ENCODE measurements at regions not wholly inside any gene's neighbourhood (a gene's known extent, or its start where the extent isn't known, plus 50 kb on each side); places are given as distances from the start of the nearest gene placed in this dataset.

DNA sequence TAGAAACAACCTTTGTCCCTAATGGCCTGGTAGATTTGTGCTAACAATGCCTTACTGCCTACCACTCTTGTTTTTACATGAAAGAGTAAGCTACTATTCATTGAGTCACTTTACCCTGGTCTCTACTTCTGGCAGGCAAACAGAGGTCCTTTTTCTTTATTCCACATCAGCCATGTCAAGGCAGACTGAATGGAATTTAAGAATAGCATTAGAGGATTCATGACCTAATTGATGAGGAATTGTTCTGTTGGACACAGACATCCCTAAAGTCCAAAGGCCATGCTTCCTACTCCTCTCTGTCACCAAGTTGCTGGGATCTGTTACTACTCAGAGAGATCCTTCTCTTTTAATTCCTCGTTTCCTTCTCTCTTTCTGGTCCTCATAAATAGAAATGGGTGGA, 229.1 kb upstream of the ZP4 start:
- ATAC-seq = no peak
- no peak for DNase-seq
- Histone ChIP-seq H3K27me3 (no peaks in the 10 kb centered on the region), H3K4me1 (no peaks in the 10 kb centered on the region), H3K4me3 (no peak overlapping the region), H3K9me3 (peaks cover 0 to 3% (median 0%) of the 10 kb centered on the region in 11 donors), H3K36me3 (no peaks in the 10 kb centered on the region), H3K27ac (no peak overlapping the region)
- 35 to 44% methylated on average over 1 of the region's 1 CpG for WGBS, 2 donors
- TF ChIP-seq, protein P1, sequence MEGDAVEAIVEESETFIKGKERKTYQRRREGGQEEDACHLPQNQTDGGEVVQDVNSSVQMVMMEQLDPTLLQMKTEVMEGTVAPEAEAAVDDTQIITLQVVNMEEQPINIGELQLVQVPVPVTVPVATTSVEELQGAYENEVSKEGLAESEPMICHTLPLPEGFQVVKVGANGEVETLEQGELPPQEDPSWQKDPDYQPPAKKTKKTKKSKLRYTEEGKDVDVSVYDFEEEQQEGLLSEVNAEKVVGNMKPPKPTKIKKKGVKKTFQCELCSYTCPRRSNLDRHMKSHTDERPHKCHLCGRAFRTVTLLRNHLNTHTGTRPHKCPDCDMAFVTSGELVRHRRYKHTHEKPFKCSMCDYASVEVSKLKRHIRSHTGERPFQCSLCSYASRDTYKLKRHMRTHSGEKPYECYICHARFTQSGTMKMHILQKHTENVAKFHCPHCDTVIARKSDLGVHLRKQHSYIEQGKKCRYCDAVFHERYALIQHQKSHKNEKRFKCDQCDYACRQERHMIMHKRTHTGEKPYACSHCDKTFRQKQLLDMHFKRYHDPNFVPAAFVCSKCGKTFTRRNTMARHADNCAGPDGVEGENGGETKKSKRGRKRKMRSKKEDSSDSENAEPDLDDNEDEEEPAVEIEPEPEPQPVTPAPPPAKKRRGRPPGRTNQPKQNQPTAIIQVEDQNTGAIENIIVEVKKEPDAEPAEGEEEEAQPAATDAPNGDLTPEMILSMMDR (IDR thresholded peaks at IDR 0.05) = no peak
- intact Hi-C loops (cut with DNase I) = no loop called here

GRCh38 chr1:238119060-238119459, 228.3 kb upstream of the ZP4 start:
- intact Hi-C loops (cut with DNase I) = no loop called here
- H3K4me3 ChIP-seq = no peak overlapping the region
- no peaks in the 10 kb centered on the region for H3K27me3 ChIP-seq
- no peaks in the 10 kb centered on the region for H3K36me3 ChIP-seq
- ATAC-seq (no peak), DNase-seq (no peak)
- 49 to 53% methylated on average over 4 of the region's 4 CpGs for WGBS, 2 donors
- H3K27ac ChIP-seq = no peak overlapping the region
- no peaks in the 10 kb centered on the region for H3K4me1 ChIP-seq
- H3K9me3 ChIP-seq = peaks cover 0 to 3% (median 0%) of the 10 kb centered on the region in 11 donors
- TF ChIP-seq, protein P1 (IDR thresholded peaks at IDR 0.05) = no peak

- H3K4me3 ChIP-seq = no peak overlapping the region
- H3K27me3 ChIP-seq = no peaks in the 10 kb centered on the region
- DNase-seq = no peak
- no peak overlapping the region for H3K27ac ChIP-seq
- no peaks in the 10 kb centered on the region for H3K4me1 ChIP-seq
- intact Hi-C loops (cut with DNase I) = no loop called here
- no peak for ATAC-seq
- no peaks in the 10 kb centered on the region for H3K36me3 ChIP-seq
- no peaks in the 10 kb centered on the region for H3K9me3 ChIP-seq
- 63 to 72% methylated on average over 3 of the region's 3 CpGs for WGBS, 2 donors
- TF ChIP-seq, protein P1 (IDR thresholded peaks at IDR 0.05) = no peak
Observed at GRCh38 chr1:238115852-238116251, 225.1 kb upstream of the ZP4 start.

- Histone ChIP-seq H3K4me3 (no peak overlapping the region), H3K4me1 (no peaks in the 10 kb centered on the region), H3K27ac (no peak overlapping the region), H3K36me3 (no peaks in the 10 kb centered on the region), H3K27me3 (no peaks in the 10 kb centered on the region), H3K9me3 (no peaks in the 10 kb centered on the region)
- TF ChIP-seq, protein P1 (IDR thresholded peaks at IDR 0.05) = no peak
- ATAC-seq (no peak), DNase-seq (no peak)
- 64 to 67% methylated on average over 5 of the region's 5 CpGs for WGBS, 2 donors
- intact Hi-C loops (cut with DNase I) = no loop called here
Observed at GRCh38 chr1:238112952-238113621, 222.4 kb upstream of the ZP4 start.

All from heart right ventricle (tissue), 16 donors.